AG09309 (cell line): ENCODE measurements at regions not wholly inside any gene's neighbourhood (a gene's known extent, or its start where the extent isn't known, plus 50 kb on each side); places are given as distances from the start of the nearest gene placed in this dataset.
"Not testable (repeated sequence)": the region's sequence is repeated elsewhere in the genome, so short reads cannot be mapped to it uniquely, and the experiment has no call there.

ENCODE experiments used
- DNase-seq: peaks from one replicate; pipeline ENCODE4 v3.0.0-alpha.2; 2010; ENCODE audit warnings: low read depth
- H3K4me3 ChIP-seq: 2 replicates; pipeline ENCODE4 v1.5.1; 2011; ENCODE audit warnings: mild to moderate bottlenecking, low read depth, low read length, moderate library complexity; ENCODE audit not compliant: control insufficient read depth
- TF ChIP-seq, protein P1 (sequence below): IDR thresholded peaks from 2 replicates; pipeline ENCODE4 v1.5.1; 2011; ENCODE audit warnings: mild to moderate bottlenecking, low read depth, low read length, inconsistent platforms; ENCODE audit not compliant: insufficient read depth, control insufficient read depth; ENCODE audit errors: missing control alignments

DNA sequence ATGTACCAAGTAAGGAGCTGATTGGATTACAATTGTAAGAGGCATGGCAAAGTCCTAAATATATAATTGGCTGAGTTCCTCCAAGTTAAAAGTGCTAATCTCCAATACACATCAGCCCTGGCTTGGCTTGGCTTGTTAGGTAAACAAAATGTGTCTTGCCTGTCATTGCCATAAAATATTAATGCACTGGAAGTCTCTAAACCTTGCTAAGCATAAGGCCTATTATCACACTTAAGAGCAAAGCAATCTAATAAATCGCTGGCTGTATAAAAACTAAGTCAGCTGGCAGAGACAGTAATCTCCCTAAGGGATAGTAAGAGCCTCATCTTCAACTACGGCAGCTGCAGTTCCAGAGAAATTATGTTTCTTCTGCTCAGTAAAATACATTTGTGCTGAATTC lies 418.6 kb upstream of the GRAMD2B start:
- no peak overlapping the region for H3K4me3 ChIP-seq
- TF ChIP-seq, protein P1, sequence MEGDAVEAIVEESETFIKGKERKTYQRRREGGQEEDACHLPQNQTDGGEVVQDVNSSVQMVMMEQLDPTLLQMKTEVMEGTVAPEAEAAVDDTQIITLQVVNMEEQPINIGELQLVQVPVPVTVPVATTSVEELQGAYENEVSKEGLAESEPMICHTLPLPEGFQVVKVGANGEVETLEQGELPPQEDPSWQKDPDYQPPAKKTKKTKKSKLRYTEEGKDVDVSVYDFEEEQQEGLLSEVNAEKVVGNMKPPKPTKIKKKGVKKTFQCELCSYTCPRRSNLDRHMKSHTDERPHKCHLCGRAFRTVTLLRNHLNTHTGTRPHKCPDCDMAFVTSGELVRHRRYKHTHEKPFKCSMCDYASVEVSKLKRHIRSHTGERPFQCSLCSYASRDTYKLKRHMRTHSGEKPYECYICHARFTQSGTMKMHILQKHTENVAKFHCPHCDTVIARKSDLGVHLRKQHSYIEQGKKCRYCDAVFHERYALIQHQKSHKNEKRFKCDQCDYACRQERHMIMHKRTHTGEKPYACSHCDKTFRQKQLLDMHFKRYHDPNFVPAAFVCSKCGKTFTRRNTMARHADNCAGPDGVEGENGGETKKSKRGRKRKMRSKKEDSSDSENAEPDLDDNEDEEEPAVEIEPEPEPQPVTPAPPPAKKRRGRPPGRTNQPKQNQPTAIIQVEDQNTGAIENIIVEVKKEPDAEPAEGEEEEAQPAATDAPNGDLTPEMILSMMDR, result no peak
- DNase-seq, result no peak

DNA sequence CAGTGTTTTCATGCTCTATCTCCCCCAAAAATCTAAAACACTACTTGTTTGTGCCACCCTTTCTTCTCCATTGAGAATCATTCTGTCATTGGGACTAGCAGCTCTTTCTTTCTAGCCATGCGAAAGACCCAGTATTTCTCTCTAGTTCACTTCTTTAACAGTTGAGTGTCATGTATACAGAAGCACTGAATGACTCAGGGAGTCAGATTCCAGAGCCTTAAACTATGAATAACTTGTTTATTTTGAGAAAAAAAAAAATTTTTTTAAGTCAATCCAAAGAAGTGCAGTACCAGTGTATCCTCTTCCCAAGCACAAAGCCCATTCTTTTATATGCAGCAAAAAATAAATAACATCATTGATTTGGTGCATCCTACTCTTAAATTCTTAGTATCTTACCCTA lies 415.4 kb upstream of the GRAMD2B start:
- no peak overlapping the region for H3K4me3 ChIP-seq
- TF ChIP-seq, protein P1, result no peak
- no peak for DNase-seq

DNA sequence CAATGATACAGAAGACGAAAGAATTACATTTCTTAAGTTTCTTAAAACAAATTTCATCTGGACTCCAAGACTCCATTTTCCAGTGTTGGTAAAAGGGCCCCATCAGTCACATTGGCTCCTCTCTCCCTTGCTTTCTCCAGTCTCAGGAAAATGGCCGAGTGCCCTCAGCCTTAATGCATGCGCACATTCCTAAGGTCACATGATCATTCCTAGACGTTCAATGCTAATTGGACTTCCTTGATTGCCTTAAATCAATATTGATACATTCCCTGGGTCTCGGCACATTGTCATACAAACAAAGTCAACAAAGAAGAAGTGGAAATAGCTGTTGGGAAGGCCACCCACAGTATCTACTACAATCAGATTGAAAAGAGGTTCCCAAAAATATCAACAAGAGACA lies 413.6 kb upstream of the GRAMD2B start:
- TF ChIP-seq, protein P1, result no peak
- no peak for DNase-seq
- no peak overlapping the region for H3K4me3 ChIP-seq

DNA sequence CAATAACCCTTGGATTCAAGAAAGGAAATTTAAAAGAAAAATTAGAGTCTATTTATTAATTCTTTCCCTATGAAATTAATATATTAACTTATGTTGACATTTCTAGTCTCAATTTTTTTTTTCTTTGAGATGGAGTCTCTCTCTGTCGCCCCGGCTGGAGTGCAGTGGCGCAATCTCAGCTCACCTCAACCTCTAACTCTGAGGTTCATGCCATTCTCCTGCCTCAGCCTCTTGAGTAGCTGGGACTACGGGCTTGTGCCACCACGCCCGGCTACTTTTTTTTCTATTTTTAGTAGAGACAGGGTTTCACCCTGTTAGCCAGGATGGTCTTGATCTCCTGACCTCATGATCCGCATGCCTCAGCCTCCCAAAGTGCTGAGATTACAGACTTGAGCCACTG lies 411.7 kb upstream of the GRAMD2B start:
- not testable (repeated sequence) for DNase-seq, H3K4me3 ChIP-seq

DNA sequence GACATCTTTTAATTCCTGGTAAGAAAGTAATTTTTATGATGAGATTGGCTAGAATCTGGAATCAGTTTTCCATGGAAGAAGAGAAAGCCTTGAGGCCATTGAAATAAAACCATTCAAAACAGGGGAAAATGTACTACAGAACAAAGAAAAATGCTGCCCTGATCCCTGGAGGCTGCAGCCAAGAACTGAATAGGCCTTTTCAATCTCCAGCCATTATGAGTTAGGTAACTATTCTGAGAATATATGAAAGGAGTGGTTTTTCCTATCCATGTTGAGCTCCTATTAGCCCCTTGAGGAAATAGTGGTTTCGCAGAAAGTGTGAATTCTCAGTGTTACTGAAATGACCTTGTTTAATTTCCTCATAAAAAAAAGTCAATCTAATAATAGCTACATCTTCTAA lies 408.5 kb upstream of the GRAMD2B start:
- no peak overlapping the region for H3K4me3 ChIP-seq
- TF ChIP-seq, protein P1, result no peak
- DNase-seq, result no peak

DNA sequence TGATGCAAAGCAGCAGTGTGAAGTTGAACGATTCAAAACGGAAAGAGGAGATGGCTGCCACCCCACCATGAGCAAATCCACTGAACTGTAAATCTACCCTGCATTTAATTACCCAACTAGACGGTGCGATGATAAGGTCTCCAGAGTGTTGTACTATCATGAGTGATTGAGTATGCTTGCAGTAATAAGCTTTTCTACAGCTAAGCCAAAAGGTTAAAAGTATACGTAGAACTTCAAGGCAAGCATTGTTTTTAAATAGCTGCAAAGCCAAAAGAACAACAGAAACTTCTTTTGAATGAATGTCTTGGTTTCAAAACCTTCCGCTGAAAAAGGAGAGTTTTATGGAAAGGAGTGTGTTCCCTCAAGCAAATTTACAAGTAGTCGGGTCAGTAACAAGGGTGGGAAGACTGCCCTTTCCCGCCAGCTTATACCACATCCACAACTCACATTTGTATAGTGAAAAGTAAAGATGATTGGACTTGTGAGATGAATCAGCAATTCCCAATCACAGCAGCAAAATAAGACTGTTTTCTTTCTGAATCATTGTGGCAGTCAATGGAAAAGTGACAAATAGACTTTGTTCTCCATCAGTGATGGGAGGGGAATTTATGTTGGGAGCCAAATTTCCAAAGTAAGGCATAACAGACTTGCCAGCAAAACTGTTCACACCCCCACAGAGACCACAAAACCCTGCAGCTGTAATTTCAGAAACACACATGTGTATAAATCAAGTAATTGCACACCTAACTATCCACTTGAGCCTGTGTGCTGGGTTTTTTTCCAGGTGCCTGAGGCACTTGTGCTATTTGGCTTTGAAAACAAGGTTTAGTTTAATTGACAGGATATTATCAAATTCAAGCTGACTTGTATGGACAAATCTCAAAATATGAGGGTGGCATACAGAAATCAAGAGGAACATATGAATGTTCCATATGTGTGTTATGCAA lies 407.7 kb upstream of the GRAMD2B start:
- DNase-seq, result no peak
- no peak overlapping the region for H3K4me3 ChIP-seq
- TF ChIP-seq, protein P1, result no peak

DNA sequence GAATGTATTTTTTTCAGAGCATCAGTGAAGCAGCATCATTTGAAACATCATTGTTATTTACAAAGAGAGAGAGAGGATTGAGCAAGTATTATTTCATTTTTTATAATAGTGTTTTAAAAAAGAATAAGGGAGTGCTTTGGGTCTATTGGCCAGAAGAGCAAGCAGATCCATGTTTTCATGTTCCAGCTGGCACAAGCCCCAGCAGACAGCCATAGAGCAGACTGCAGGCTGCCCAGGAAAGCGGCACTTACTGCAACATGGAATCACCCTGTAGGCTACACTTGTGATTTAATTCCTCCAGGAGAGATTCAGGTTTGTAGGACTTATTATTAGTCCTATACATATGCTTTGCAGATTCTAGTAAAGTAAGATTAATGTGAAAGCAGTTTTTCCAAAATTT lies 407.0 kb upstream of the GRAMD2B start:
- H3K4me3 ChIP-seq, result no peak overlapping the region
- TF ChIP-seq, protein P1, result no peak
- DNase-seq, result no peak
